K562 (cell line): ENCODE measurements at regions not wholly inside any gene's neighbourhood (a gene's known extent, or its start where the extent isn't known, plus 50 kb on each side); places are given as distances from the start of the nearest gene placed in this dataset.

Experiments used
- ATAC-seq: fragments of 200-7000 bp; cut with Tn5 transposase; 3 replicates; pipeline ENCODE4 v1.9.1; 2020; ENCODE audit warnings: moderate library complexity
- BruUV-seq: library from RNA; stranded (reverse); fragments of 400-500 nt; replicated peaks from 2 replicates; lab custom pipeline; 2021; lab: Mats Ljungman, UMichigan
- CTCF ChIA-PET: fragments of 300-600 bp; formaldehyde crosslinking; extraction: SDS; loops from one replicate; lab custom pipeline; 2021; ENCODE audit warnings: low intra/inter-chr PET ratio; lab: Yijun Ruan, JAX
- POLR2A ChIA-PET: fragments of 300-600, 350-650 bp; sonication (Branson Sonifier 250); formaldehyde crosslinking; extraction: SDS; loops from one replicate; lab custom pipeline; 2021; ENCODE audit warnings: antibody characterized with exemption, inconsistent platforms; lab: Yijun Ruan, JAX
- DNase-seq, 4 experiments: peaks; one replicate each; pipeline versions ENCODE4 v3.0.0 to v3.0.0-alpha.2; 2011 to 2018; ENCODE audit warnings: low spot score in 3 of 4, mixed read lengths in 3 of 4; ENCODE audit errors: extremely low read depth in 1 of 4
- FAIRE-seq: peaks from 2 replicates; lab custom pipeline; 2011; peaks lifted over from hg19 to GRCh38; lab: Jason Lieb, UNC
- H2AFZ ChIP-seq: 2 replicates; pipeline ENCODE4 v1.6.0; 2011; ENCODE audit warnings: low read depth, low read length, control low read depth, inconsistent platforms
- H3K27ac ChIP-seq: fragments of 200-600 bp; 3 replicates; pipeline ENCODE4 v1.8.0; 2011; ENCODE audit warnings: low read depth, mild to moderate bottlenecking, control low read depth, inconsistent platforms, low read length, moderate library complexity, mixed read lengths; ENCODE audit errors: extremely low read depth
- H3K27me3 ChIP-seq, 2 experiments: fragments of 300-600 bp in 1 of 2; 2 replicates in 1 of 2; 3 replicates in 1 of 2; pipeline versions ENCODE4 v1.6.0 to v1.8.0; 2011; ENCODE audit warnings: inconsistent platforms in 2 of 2, low read length in 2 of 2, mild to moderate bottlenecking in 1 of 2, mixed read lengths in 1 of 2, moderate library complexity in 1 of 2; ENCODE audit not compliant: control insufficient read depth in 2 of 2, insufficient read depth in 2 of 2
- H3K36me3 ChIP-seq: fragments of 300-600 bp; 3 replicates; pipeline ENCODE4 v1.8.0; 2011; ENCODE audit warnings: mild to moderate bottlenecking, low read length, inconsistent platforms; ENCODE audit not compliant: control insufficient read depth, insufficient read depth
- H3K4me1 ChIP-seq, 2 experiments: fragments of 200-600 bp in 1 of 2; replicated peaks in 1 of 2; 2 replicates in 1 of 2; 3 replicates in 1 of 2; pipeline versions ENCODE4 v1.5.1 to v1.8.0; 2011; ENCODE audit warnings: inconsistent platforms in 2 of 2, low read length in 2 of 2, mild to moderate bottlenecking in 1 of 2, mixed read lengths in 1 of 2, moderate library complexity in 1 of 2; ENCODE audit not compliant: control insufficient read depth in 2 of 2, insufficient read depth in 2 of 2
- H3K4me2 ChIP-seq: 2 replicates; pipeline ENCODE4 v1.6.1; 2011; ENCODE audit warnings: low read length, control low read depth, inconsistent platforms, mixed read lengths; ENCODE audit not compliant: insufficient read depth
- H3K4me3 ChIP-seq: fragments of 200-600 bp; sonication (generic), shearing (Covaris generic); 2 replicates; pipeline ENCODE4 v1.5.1; 2016; ENCODE audit warnings: control low read depth, inconsistent platforms
- H3K79me2 ChIP-seq: fragments of 200-600 bp; 3 replicates; pipeline ENCODE4 v1.8.0; 2011; ENCODE audit warnings: low read length, inconsistent platforms; ENCODE audit not compliant: control insufficient read depth, insufficient read depth
- H3K9ac ChIP-seq, 2 experiments: 2 replicates each; pipeline versions ENCODE4 v1.6.0 to v1.6.1; 2011; ENCODE audit warnings: low read depth in 2 of 2, low read length in 2 of 2, control low read depth in 1 of 2, inconsistent platforms in 1 of 2, mild to moderate bottlenecking in 1 of 2, mixed read lengths in 1 of 2; ENCODE audit not compliant: insufficient read depth in 1 of 2
- H3K9me1 ChIP-seq: one replicate; pipeline ENCODE4 v1.6.0; 2011; ENCODE audit warnings: inconsistent platforms, mild to moderate bottlenecking, low read length, moderate library complexity; ENCODE audit not compliant: control insufficient read depth, insufficient read depth
- H3K9me3 ChIP-seq: replicated peaks from 2 replicates; pipeline ENCODE4 v1.5.1; 2011; ENCODE audit warnings: low read depth, low read length, inconsistent platforms; ENCODE audit not compliant: control insufficient read depth, insufficient read depth
- H4K20me1 ChIP-seq: replicated peaks from 2 replicates; pipeline ENCODE4 v1.6.1; 2011; ENCODE audit warnings: low read length, inconsistent platforms, mixed read lengths; ENCODE audit not compliant: control insufficient read depth, insufficient read depth
- ELK3 ChIP-seq: fragments of 450-650 bp; formaldehyde crosslinking; IDR thresholded peaks from 2 replicates; pipeline ENCODE4 v1.4.0; 2020; ENCODE audit warnings: mild to moderate bottlenecking
- REST ChIP-seq, 2 experiments: fragments of 450-650 bp; formaldehyde crosslinking in 1 of 2; IDR thresholded peaks; 2 replicates each; pipeline versions ENCODE4 v1.4.0 to v1.6.1; 2014 to 2020; ENCODE audit warnings: mild to moderate bottlenecking in 2 of 2, borderline replicate concordance in 1 of 2, low read depth in 1 of 2
- WGBS: fragments of 100-300 bp; shearing (Covaris generic); methylation state at CpG from one replicate; pipeline ENCODE4 v1.1.6; 2016; ENCODE audit warnings: low coverage, mixed read lengths; ENCODE audit not compliant: insufficient coverage; ENCODE audit errors: missing lambda C conversion rate; 5-methylcytosine and 5-hydroxymethylcytosine counted together
- in situ Hi-C: fragments of 300-500 bp; cut with MboI; formaldehyde crosslinking; loops from 4 replicates; pipeline ENCODE4 v1.15.0; 2018; ENCODE audit warnings: inconsistent platforms, mixed read lengths
- intact Hi-C: fragments of 100-400 bp; cut with micrococcal nuclease; formaldehyde crosslinking; loops from 2 replicates; pipeline ENCODE4 v1.14.2; 2022

GRCh38 chr14:58797010-58797429, 159.3 kb downstream of the DACT1 start:
- CTCF ChIA-PET: no interaction called here
- POLR2A ChIA-PET: no interaction called here
- no TSS peak for BruUV-seq
- intact Hi-C loops: no loop called here
- FAIRE-seq (no peak), ATAC-seq (no peak), DNase-seq (no peak)
- no peak overlapping the region for H3K4me2 ChIP-seq
- H3K27ac ChIP-seq: no peak overlapping the region
- H3K4me3 ChIP-seq: no peak overlapping the region
- H3K36me3 ChIP-seq: no peaks in the 10 kb centered on the region
- no peaks in the 10 kb centered on the region for H3K9me3 ChIP-seq
- H3K27me3 ChIP-seq: no peaks in the 10 kb centered on the region
- H3K9me1 ChIP-seq: no peaks in the 10 kb centered on the region
- no peaks in the 10 kb centered on the region for H3K79me2 ChIP-seq
- H2AFZ ChIP-seq: no peak overlapping the region
- in situ Hi-C loops: no loop called here
- no peak overlapping the region for H3K9ac ChIP-seq
- TF ChIP-seq ELK3 (CRISPR knock-in tag) (no peak), REST (IDR thresholded peaks at IDR 0.05; ENCODE audit: borderline replicate concordance) (peak; percentile 76), REST (CRISPR knock-in tag; IDR thresholded peaks at IDR 0.05; ENCODE audit: low read depth) (no peak)
- 3% methylated on average over 4 of the region's 4 CpGs for WGBS
- no peaks in the 10 kb centered on the region for H4K20me1 ChIP-seq
- H3K4me1 ChIP-seq: no peaks in the 10 kb centered on the region
